ENCODE measurements at regions not wholly inside any gene's neighbourhood (a gene's known extent, or its start where the extent isn't known, plus 50 kb on each side); places are given as distances from the start of the nearest gene placed in this dataset.

- Histone ChIP-seq H3K4me3 (no peak overlapping the region), H3K4me1 (no peaks in the 10 kb centered on the region), H3K9me3 (no peaks in the 10 kb centered on the region), H3K36me3 (no peaks in the 10 kb centered on the region), H3K27ac (no peak overlapping the region), H3K27me3 (no peaks in the 10 kb centered on the region)
- 67% methylated on average over 2 of the region's 2 CpGs for WGBS, 2 donors
- DNase-seq (ENCODE audit: low spot score in 2 of 2) = no peak
- no peak for TF ChIP-seq EP300 (IDR thresholded peaks at IDR 0.05)
- TF ChIP-seq POLR2A (IDR thresholded peaks at IDR 0.05) = no peak
- no peak for TF ChIP-seq CTCF (IDR thresholded peaks at IDR 0.05)
Observed at GRCh38 chr18:71001597-71001996, 712.8 kb downstream of the SOCS6 start.

- Histone ChIP-seq H3K36me3 (no peaks in the 10 kb centered on the region), H3K27ac (no peak overlapping the region), H3K4me3 (no peak overlapping the region), H3K9me3 (no peaks in the 10 kb centered on the region), H3K27me3 (no peaks in the 10 kb centered on the region), H3K4me1 (no peaks in the 10 kb centered on the region)
- whole genome bisulfite sequencing, 2 donors = 70 to 82% methylated on average over 5 of the region's 5 CpGs
- no peak for DNase-seq (ENCODE audit: low spot score in 2 of 2)
- TF ChIP-seq CTCF (IDR thresholded peaks at IDR 0.05) (no peak), POLR2A (IDR thresholded peaks at IDR 0.05) (no peak)
Observed at GRCh38 chr18:70998490-70998889, 709.6 kb downstream of the SOCS6 start.

- H3K4me3 ChIP-seq = no peak overlapping the region
- no peaks in the 10 kb centered on the region for H3K9me3 ChIP-seq
- no peaks in the 10 kb centered on the region for H3K4me1 ChIP-seq
- DNase-seq (ENCODE audit: low spot score in 2 of 2) = no peak
- no peaks in the 10 kb centered on the region for H3K36me3 ChIP-seq
- no peaks in the 10 kb centered on the region for H3K27me3 ChIP-seq
- 67 to 70% methylated on average over 3 of the region's 3 CpGs for WGBS, 2 donors
- H3K27ac ChIP-seq = no peak overlapping the region
- TF ChIP-seq EP300 (IDR thresholded peaks at IDR 0.05) (no peak), CTCF (IDR thresholded peaks at IDR 0.05) (no peak), POLR2A (IDR thresholded peaks at IDR 0.05) (no peak)
Observed at GRCh38 chr18:70994116-70994515, 705.3 kb downstream of the SOCS6 start.

- Histone ChIP-seq H3K4me1 (no peaks in the 10 kb centered on the region), H3K27ac (no peak overlapping the region), H3K36me3 (no peaks in the 10 kb centered on the region), H3K4me3 (no peak overlapping the region), H3K27me3 (no peaks in the 10 kb centered on the region), H3K9me3 (peaks cover 0 to 6% (median 0%) of the 10 kb centered on the region in 4 donors)
- TF ChIP-seq POLR2A (IDR thresholded peaks at IDR 0.05) (no peak), CTCF (IDR thresholded peaks at IDR 0.05) (no peak), EP300 (IDR thresholded peaks at IDR 0.05) (no peak)
- no peak for DNase-seq (ENCODE audit: low spot score in 2 of 2)
Observed at GRCh38 chr18:70991577-70991976, 702.7 kb downstream of the SOCS6 start.

- Histone ChIP-seq H3K9me3 (peaks cover 0 to 20% (median 0%) of the 10 kb centered on the region in 4 donors), H3K36me3 (no peaks in the 10 kb centered on the region), H3K27me3 (no peaks in the 10 kb centered on the region), H3K27ac (no peak overlapping the region), H3K4me1 (no peaks in the 10 kb centered on the region), H3K4me3 (no peak overlapping the region)
- TF ChIP-seq EP300 (IDR thresholded peaks at IDR 0.05) (no peak), POLR2A (IDR thresholded peaks at IDR 0.05) (no peak), CTCF (IDR thresholded peaks at IDR 0.05) (no peak)
- DNase-seq (ENCODE audit: low spot score in 2 of 2) = no peak
- 81 to 89% methylated on average over 1 of the region's 1 CpG for WGBS, 2 donors
Observed at GRCh38 chr18:70985948-70986347, 697.1 kb downstream of the SOCS6 start.

Measured in tibial nerve (tissue), 4 donors.